ENCODE measurements at regions not wholly inside any gene's neighbourhood (a gene's known extent, or its start where the extent isn't known, plus 50 kb on each side); places are given as distances from the start of the nearest gene placed in this dataset.
A peak's percentile ranks its signal among the peaks of the same experiment; 100 is the strongest.
"Not testable (repeated sequence)": the region's sequence is repeated elsewhere in the genome, so short reads cannot be mapped to it uniquely, and the experiment has no call there.

GRCh38 chr7:104272767-104273384 lies 55.5 kb upstream of the LHFPL3 start:
- Histone ChIP-seq H3K36me3 (ENCODE audit: insufficient read depth, low read length) (no peaks in the 10 kb centered on the region), H3K79me2 (ENCODE audit: insufficient read depth, low read length) (no peaks in the 10 kb centered on the region), H3K9me3 (ENCODE audit: insufficient read depth, low read depth, low read length) (peaks cover 4% of the 10 kb centered on the region), H3K27me3 (ENCODE audit: insufficient read depth, low read length) (no peaks in the 10 kb centered on the region), H3K4me1 (ENCODE audit: insufficient read depth, low read length) (no peaks in the 10 kb centered on the region), H3K4me3 (ENCODE audit: insufficient read depth, low read depth, low read length) (no peak overlapping the region), H3K9ac (ENCODE audit: low read length) (no peak overlapping the region), H2AFZ (ENCODE audit: low read depth, low read length) (no peak overlapping the region), H3K4me2 (ENCODE audit: low read length) (no peak overlapping the region), H4K20me1 (ENCODE audit: insufficient read depth, low read length) (no peaks in the 10 kb centered on the region), H3K27ac (ENCODE audit: low read depth, low read length) (no peak overlapping the region)
- H3K4me3 Mint-ChIP-seq (ENCODE audit: unreplicated experiment) = no peak overlapping the region
- no peaks in the 10 kb centered on the region for H3K36me3 Mint-ChIP-seq (ENCODE audit: low read depth, unreplicated experiment)
- peak; percentile 64 for TF ChIP-seq CTCF (IDR thresholded peaks at IDR 0.05; ENCODE audit: insufficient read depth, low read depth, low read length)
- TF ChIP-seq EZH2 (IDR thresholded peaks at IDR 0.05; ENCODE audit: insufficient read depth, low read length) = no peak
- peak; percentile 12 for DNase-seq (ENCODE audit: low read depth)
- no peak overlapping the region for H3K27ac Mint-ChIP-seq (ENCODE audit: unreplicated experiment)
- FAIRE-seq = no peak
- peaks cover 6% of the 10 kb centered on the region for H3K27me3 Mint-ChIP-seq (ENCODE audit: low read depth, unreplicated experiment)
- H3K9me3 Mint-ChIP-seq (ENCODE audit: unreplicated experiment) = peaks cover 6% of the 10 kb centered on the region
- no peaks in the 10 kb centered on the region for H3K4me1 Mint-ChIP-seq (ENCODE audit: low read depth, unreplicated experiment)

- DNase-seq (ENCODE audit: low read depth) (no peak), FAIRE-seq (no peak)
- no peak overlapping the region for H3K9ac ChIP-seq (ENCODE audit: low read length)
- Mint-ChIP-seq H3K36me3 (ENCODE audit: low read depth, unreplicated experiment) (no peaks in the 10 kb centered on the region), H3K9me3 (ENCODE audit: unreplicated experiment) (peaks cover 14% of the 10 kb centered on the region), H3K27ac (ENCODE audit: unreplicated experiment) (no peak overlapping the region), H3K4me3 (ENCODE audit: unreplicated experiment) (no peak overlapping the region), H3K27me3 (ENCODE audit: low read depth, unreplicated experiment) (peaks cover 5% of the 10 kb centered on the region), H3K4me1 (ENCODE audit: low read depth, unreplicated experiment) (no peaks in the 10 kb centered on the region)
- no peak overlapping the region for H3K4me2 ChIP-seq (ENCODE audit: low read length)
- H3K27me3 ChIP-seq (ENCODE audit: insufficient read depth, low read length) = no peaks in the 10 kb centered on the region
- no peaks in the 10 kb centered on the region for H4K20me1 ChIP-seq (ENCODE audit: insufficient read depth, low read length)
- H3K4me1 ChIP-seq (ENCODE audit: insufficient read depth, low read length) = no peaks in the 10 kb centered on the region
- H3K27ac ChIP-seq (ENCODE audit: low read depth, low read length) = no peak overlapping the region
- TF ChIP-seq CTCF (IDR thresholded peaks at IDR 0.05; ENCODE audit: insufficient read depth, low read depth, low read length) (no peak), EZH2 (IDR thresholded peaks at IDR 0.05; ENCODE audit: insufficient read depth, low read length) (no peak)
- peaks cover 4% of the 10 kb centered on the region for H3K9me3 ChIP-seq (ENCODE audit: insufficient read depth, low read depth, low read length)
- no peak overlapping the region for H2AFZ ChIP-seq (ENCODE audit: low read depth, low read length)
- H3K79me2 ChIP-seq (ENCODE audit: insufficient read depth, low read length) = no peaks in the 10 kb centered on the region
- H3K4me3 ChIP-seq (ENCODE audit: insufficient read depth, low read depth, low read length) = no peak overlapping the region
- no peaks in the 10 kb centered on the region for H3K36me3 ChIP-seq (ENCODE audit: insufficient read depth, low read length)
These were observed 52.5 kb upstream of the LHFPL3 start for GRCh38 chr7:104275900-104276299.

GRCh38 chr7:104276730-104277129 lies 51.7 kb upstream of the LHFPL3 start:
- H3K9me3 Mint-ChIP-seq (ENCODE audit: unreplicated experiment) = peaks cover 14% of the 10 kb centered on the region
- H3K36me3 ChIP-seq (ENCODE audit: insufficient read depth, low read length); H3K27me3 Mint-ChIP-seq (ENCODE audit: low read depth, unreplicated experiment); H3K9me3 ChIP-seq (ENCODE audit: insufficient read depth, low read depth, low read length); DNase-seq (ENCODE audit: low read depth); H3K4me3 Mint-ChIP-seq (ENCODE audit: unreplicated experiment); H3K27ac Mint-ChIP-seq (ENCODE audit: unreplicated experiment); H3K36me3 Mint-ChIP-seq (ENCODE audit: low read depth, unreplicated experiment); H3K9ac ChIP-seq (ENCODE audit: low read length); H4K20me1 ChIP-seq (ENCODE audit: insufficient read depth, low read length); H3K27me3 ChIP-seq (ENCODE audit: insufficient read depth, low read length); H3K4me1 ChIP-seq (ENCODE audit: insufficient read depth, low read length); H2AFZ ChIP-seq (ENCODE audit: low read depth, low read length); H3K4me3 ChIP-seq (ENCODE audit: insufficient read depth, low read depth, low read length); H3K27ac ChIP-seq (ENCODE audit: low read depth, low read length); FAIRE-seq; H3K79me2 ChIP-seq (ENCODE audit: insufficient read depth, low read length); H3K4me1 Mint-ChIP-seq (ENCODE audit: low read depth, unreplicated experiment); H3K4me2 ChIP-seq (ENCODE audit: low read length): not testable (repeated sequence)
